Fibroblast of skin of abdomen (primary cell): ENCODE measurements at regions not wholly inside any gene's neighbourhood (a gene's known extent, or its start where the extent isn't known, plus 50 kb on each side); places are given as distances from the start of the nearest gene placed in this dataset.
A peak's percentile ranks its signal among the peaks of the same experiment; 100 is the strongest.
"Not testable (repeated sequence)": the region's sequence is repeated elsewhere in the genome, so short reads cannot be mapped to it uniquely, and the experiment has no call there.

Experiments
- DNase-seq: peaks from one replicate; pipeline ENCODE4 v3.0.0-alpha.2; 2013

GRCh38 chr9:89844535-89844934, 239.7 kb downstream of the GADD45G start:
- DNase-seq: no peak

DNA sequence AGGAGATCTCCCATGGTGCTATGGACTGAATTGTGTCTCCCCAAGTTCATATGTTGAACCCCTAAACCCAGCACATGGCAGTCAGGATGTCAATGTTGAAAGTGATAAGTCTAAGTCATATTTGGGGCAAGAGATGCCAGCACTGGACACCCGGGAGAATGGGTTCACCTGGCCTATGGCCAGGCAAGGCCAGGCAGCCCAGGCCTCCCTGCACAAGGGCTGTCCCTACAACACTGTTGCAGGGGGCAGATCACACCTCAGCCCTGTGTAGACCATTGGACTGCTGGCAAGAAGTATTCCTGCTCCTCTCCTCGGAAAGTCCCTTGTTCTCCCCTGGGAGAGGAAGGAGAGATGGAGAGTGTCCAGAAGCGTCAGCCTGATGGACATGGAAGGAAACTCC, 240.5 kb downstream of the GADD45G start:
- DNase-seq: no peak

GRCh38 chr9:89845862-89846261, 241.1 kb downstream of the GADD45G start:
- no peak for DNase-seq

- DNase-seq: no peak
Measured at GRCh38 chr9:89848060-89849040, 243.5 kb downstream of the GADD45G start.

DNA sequence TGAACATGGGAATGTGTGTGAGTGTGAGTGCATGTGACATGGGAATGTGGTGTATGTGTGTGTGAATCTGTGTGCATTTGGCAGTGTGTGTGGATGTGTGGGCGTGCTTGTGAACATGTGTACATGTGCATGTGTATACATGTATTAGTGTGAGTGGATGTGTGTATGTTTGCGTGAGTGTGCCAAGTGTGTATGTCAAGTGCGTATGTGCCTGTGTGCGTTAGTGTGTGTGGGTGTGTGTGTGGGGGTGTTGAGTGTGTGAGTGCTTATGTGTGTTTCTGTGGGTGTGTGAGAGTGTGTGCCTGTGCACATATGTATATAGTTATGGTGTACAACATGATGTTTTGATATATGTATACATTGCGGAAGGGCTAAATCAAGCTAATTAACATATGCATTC, 244.3 kb downstream of the GADD45G start:
- no peak for DNase-seq

- DNase-seq: no peak
Measured at GRCh38 chr9:89850153-89850552, 245.3 kb downstream of the GADD45G start.

GRCh38 chr9:89850631-89851325, 246.0 kb downstream of the GADD45G start:
- DNase-seq: peak; percentile 61

DNA sequence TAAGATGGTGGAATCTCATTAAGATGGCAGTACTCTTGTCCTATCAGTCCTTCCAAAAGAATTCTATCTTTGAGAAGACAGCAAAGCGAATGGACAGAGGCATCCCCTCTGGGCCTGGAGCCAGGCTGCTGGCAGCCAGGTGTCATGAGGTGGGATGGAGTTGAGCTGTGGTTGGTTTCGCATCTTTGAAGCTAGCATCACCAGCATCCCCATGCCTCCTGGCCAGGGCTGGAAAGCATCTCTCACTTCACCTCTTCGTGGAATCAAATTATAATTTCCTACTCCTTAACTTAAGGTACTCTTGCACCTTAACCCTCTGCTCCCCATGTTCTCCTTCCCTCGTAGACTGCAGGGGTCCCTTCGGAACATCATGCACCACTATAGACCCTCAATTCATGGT, 248.3 kb downstream of the GADD45G start:
- no peak for DNase-seq

DNA sequence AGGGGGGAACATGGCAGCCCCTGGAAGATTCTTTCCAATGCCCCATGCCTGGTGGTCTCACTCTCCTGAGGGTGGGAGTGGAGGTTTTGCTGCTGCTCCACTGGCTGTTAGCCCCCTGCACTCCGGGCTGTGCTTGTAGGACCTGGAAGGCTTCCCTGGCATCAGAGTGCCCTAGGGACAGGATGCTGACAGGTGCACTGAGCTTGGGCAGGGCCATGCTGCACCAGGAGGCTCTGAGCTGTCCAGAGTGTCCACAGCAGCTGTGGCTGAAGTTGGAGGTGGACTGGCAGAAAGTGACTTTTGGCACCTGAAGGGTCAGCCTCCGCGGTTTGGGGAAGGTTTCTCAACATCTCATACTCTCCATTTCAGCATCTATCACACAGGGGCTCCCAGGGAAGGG, 249.1 kb downstream of the GADD45G start:
- DNase-seq: no peak

GRCh38 chr9:89854715-89855475, 250.1 kb downstream of the GADD45G start:
- DNase-seq: no peak

- DNase-seq: not testable (repeated sequence)
Measured at GRCh38 chr9:89856296-89856695, 251.5 kb downstream of the GADD45G start.

DNA sequence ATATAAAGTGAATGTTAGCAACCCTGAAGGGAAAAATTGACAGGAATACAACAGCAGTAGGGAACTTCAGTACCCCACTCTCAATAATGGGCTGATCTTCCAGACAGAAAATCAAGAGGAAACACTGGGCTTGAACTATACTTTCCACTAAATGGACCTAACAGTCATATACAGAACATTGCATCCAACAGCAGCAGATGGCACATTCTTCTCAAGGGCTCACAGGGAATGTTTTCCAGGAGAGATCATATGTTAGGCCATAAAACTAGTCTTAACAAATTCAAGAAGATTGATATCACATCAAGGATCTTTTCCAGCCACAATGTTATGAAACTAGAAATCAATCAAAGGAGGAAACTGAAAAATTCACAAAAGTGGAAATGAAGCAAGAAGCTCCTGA, 252.1 kb downstream of the GADD45G start:
- DNase-seq: not testable (repeated sequence)

GRCh38 chr9:89859842-89860241, 255.0 kb downstream of the GADD45G start:
- not testable (repeated sequence) for DNase-seq

- not testable (repeated sequence) for DNase-seq
Measured at GRCh38 chr9:89861371-89861770, 256.6 kb downstream of the GADD45G start.

- DNase-seq: no peak
Measured at GRCh38 chr9:89862316-89862715, 257.5 kb downstream of the GADD45G start.

DNA sequence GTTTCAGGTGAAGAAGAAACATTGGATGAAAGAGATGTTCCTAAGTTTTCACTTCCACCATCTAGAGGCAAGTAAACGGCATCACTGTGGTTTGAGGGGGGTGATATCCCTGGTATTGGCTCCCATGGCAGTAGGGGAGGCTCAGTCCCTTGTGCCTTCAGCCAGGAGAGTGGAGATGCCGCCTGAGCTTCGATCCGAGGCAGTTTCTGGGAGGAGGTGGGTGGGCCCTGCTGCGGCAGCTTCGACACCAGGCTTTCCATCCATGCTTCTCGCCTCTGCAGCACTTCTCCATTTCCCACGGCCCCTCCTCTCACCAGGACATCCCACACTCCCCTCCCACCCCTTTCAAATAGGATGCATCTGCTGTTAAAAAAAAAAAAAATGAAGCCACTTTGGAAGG, 258.3 kb downstream of the GADD45G start:
- DNase-seq: no peak

DNA sequence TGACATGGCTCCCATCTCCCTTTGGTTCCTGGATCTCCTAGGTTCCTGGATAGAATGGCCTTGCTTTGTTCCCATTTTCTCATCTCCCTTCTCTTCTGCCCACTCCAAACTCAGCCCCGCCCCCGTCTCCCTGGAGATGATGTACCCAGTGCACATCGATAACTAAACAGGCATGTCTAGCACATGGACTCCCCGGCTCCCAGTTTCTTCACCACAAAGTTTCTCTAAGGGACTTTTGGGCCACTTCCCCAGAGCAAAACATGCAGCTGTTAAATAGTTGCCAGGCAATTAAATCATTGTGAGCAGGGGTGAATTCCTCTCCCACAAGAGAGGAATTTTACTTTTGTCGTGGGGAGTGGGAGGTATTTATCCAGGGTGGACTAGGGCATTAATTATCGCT, 259.0 kb downstream of the GADD45G start:
- peak; percentile 4 for DNase-seq

GRCh38 chr9:89864257-89864656, 259.4 kb downstream of the GADD45G start:
- no peak for DNase-seq

DNA sequence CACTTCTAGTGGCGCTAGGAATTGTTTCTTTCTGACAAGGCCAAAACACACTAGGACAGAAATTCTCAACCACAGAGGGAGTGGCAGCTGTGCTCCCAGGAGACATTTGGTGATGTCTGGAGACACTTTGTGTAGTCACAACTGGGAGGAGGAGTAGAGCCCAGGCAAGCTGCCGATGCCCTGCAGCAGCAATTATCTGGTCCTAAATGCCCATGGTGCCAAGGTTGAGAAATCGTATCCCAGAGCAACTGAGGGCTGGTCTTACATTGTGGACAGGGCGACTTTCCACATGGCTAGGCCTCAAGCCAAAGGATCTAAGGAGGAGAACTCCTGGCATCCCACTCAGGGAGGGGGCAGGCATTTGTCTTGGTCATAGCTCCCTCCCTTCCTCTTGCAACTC, 259.9 kb downstream of the GADD45G start:
- no peak for DNase-seq

DNA sequence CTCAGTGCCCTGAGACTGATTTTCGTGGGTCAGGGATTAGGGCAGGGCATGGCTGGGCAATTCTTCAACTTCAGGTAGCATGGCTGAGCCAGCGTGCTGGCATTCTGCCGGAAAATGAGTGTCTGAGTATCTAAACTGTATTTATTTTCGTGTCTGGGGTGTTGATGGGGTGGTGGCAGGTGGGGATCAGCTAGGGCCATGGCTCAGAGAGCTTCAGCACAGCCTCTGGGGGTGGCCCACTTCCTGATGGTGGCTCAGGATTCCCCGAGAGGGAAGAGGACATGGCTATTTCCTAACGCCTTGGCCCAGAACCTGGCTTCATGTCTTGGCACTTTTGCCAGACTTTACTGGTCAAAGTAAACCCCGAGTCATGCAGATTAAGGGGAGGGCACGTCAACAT, 260.5 kb downstream of the GADD45G start:
- no peak for DNase-seq

GRCh38 chr9:89865981-89866380, 261.2 kb downstream of the GADD45G start:
- DNase-seq: no peak

GRCh38 chr9:89866701-89867100, 261.9 kb downstream of the GADD45G start:
- DNase-seq: no peak

- no peak for DNase-seq
Measured at GRCh38 chr9:89868100-89868499, 263.3 kb downstream of the GADD45G start.
